ENCODE measurements at regions not wholly inside any gene's neighbourhood (a gene's known extent, or its start where the extent isn't known, plus 50 kb on each side); places are given as distances from the start of the nearest gene placed in this dataset.

- Histone ChIP-seq H3K4me1 (replicated peaks) (no peaks in the 10 kb centered on the region), H3K36me3 (no peaks in the 10 kb centered on the region), H3K27me3 (replicated peaks; ENCODE audit: insufficient read depth) (no peaks in the 10 kb centered on the region), H3K9me3 (no peaks in the 10 kb centered on the region), H3K4me3 (no peak overlapping the region), H3K27ac (no peak overlapping the region)
- WGBS = 50% methylated on average over 4 of the region's 4 CpGs
- intact Hi-C loops (cut with DNase I) = no loop called here
- no peak for DNase-seq (ENCODE audit: low spot score)
- TF ChIP-seq POLR2A (IDR thresholded peaks at IDR 0.05) (no peak), POLR2AphosphoS5 (IDR thresholded peaks at IDR 0.05) (no peak), CTCF (IDR thresholded peaks at IDR 0.05) (no peak)
Measured at GRCh38 chr21:15564907-15565306, 164.9 kb upstream of the USP25 start.

- no peak for DNase-seq (ENCODE audit: low spot score)
- H3K9me3 ChIP-seq = no peaks in the 10 kb centered on the region
- H3K27ac ChIP-seq = no peak overlapping the region
- WGBS = 45% methylated on average over 1 of the region's 1 CpG
- TF ChIP-seq POLR2A (IDR thresholded peaks at IDR 0.05) = no peak
- no peaks in the 10 kb centered on the region for H3K36me3 ChIP-seq
- intact Hi-C loops (cut with DNase I) = no loop called here
- H3K27me3 ChIP-seq (replicated peaks; ENCODE audit: insufficient read depth) = no peaks in the 10 kb centered on the region
- H3K4me3 ChIP-seq = no peak overlapping the region
- H3K4me1 ChIP-seq (replicated peaks) = no peaks in the 10 kb centered on the region
Measured at GRCh38 chr21:15566703-15567102, 163.1 kb upstream of the USP25 start.

DNA sequence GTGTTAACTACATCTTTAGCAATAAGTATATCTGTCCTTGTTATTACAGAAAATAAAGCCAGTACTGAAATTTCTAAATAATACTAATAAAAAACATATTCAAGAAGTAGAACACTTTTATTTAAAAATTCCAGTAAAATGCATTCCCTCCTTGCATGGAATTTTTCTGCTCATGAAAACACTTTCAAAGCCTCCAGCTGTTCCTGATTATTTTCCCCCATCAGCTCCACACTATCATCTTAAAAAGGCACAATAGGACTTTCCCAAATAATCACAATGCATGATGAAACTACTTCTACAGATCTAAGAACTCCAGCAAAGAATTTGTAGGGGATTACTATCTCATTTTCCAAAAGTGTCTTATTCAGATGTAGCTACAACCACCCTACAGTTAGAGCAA, 162.6 kb upstream of the USP25 start:
- no peaks in the 10 kb centered on the region for H3K4me1 ChIP-seq (replicated peaks)
- H3K4me3 ChIP-seq = no peak overlapping the region
- no peaks in the 10 kb centered on the region for H3K36me3 ChIP-seq
- no peak for DNase-seq (ENCODE audit: low spot score)
- TF ChIP-seq POLR2AphosphoS5 (IDR thresholded peaks at IDR 0.05) (no peak), CTCF (IDR thresholded peaks at IDR 0.05) (no peak), POLR2A (IDR thresholded peaks at IDR 0.05) (no peak)
- no peak overlapping the region for H3K27ac ChIP-seq
- no peaks in the 10 kb centered on the region for H3K9me3 ChIP-seq
- H3K27me3 ChIP-seq (replicated peaks; ENCODE audit: insufficient read depth) = no peaks in the 10 kb centered on the region
- intact Hi-C loops (cut with DNase I) = no loop called here

DNA sequence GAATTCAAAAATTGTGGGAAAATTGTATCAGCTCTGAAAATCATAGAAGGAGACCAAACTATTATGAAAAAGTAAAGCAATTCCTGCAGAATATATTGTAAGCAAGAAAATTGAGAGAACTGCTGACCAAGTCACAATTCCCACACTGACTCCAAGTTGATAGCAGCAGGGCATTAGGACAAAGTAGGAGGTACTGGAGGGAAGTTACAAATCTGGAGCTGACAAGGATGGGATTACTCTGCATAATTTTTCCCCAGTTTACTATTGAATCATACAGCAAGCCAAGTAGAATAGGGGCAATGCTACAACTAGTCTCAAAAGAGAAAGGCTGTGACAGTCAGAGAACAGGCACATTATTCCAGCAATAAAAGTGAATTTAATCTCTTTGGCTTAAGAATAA, 161.3 kb upstream of the USP25 start:
- intact Hi-C loops (cut with DNase I) = no loop called here
- no peaks in the 10 kb centered on the region for H3K9me3 ChIP-seq
- H3K36me3 ChIP-seq = no peaks in the 10 kb centered on the region
- no peaks in the 10 kb centered on the region for H3K4me1 ChIP-seq (replicated peaks)
- H3K4me3 ChIP-seq = no peak overlapping the region
- DNase-seq (ENCODE audit: low spot score) = no peak
- TF ChIP-seq CTCF (IDR thresholded peaks at IDR 0.05) = no peak
- TF ChIP-seq POLR2A (IDR thresholded peaks at IDR 0.05) = no peak
- no peak for TF ChIP-seq POLR2AphosphoS5 (IDR thresholded peaks at IDR 0.05)
- no peak overlapping the region for H3K27ac ChIP-seq
- H3K27me3 ChIP-seq (replicated peaks; ENCODE audit: insufficient read depth) = no peaks in the 10 kb centered on the region

GRCh38 chr21:15586752-15587427, 142.9 kb upstream of the USP25 start:
- Histone ChIP-seq H3K27me3 (replicated peaks; ENCODE audit: insufficient read depth) (no peaks in the 10 kb centered on the region), H3K4me3 (no peak overlapping the region), H3K36me3 (no peaks in the 10 kb centered on the region), H3K9me3 (no peaks in the 10 kb centered on the region), H3K27ac (peak overlapping the region in 1 of 2 donors; percentile 31), H3K4me1 (replicated peaks) (no peaks in the 10 kb centered on the region)
- TF ChIP-seq POLR2A (IDR thresholded peaks at IDR 0.05) (no peak), CTCF (IDR thresholded peaks at IDR 0.05) (no peak), POLR2AphosphoS5 (IDR thresholded peaks at IDR 0.05) (peak; percentile 46)
- intact Hi-C loops (cut with DNase I) = no loop called here
- DNase-seq (ENCODE audit: low spot score) = no peak
- WGBS = 42% methylated on average over 4 of the region's 4 CpGs

All from prostate gland (tissue), 2 donors.